C4-2B (cell line): ENCODE measurements at regions not wholly inside any gene's neighbourhood (a gene's known extent, or its start where the extent isn't known, plus 50 kb on each side); places are given as distances from the start of the nearest gene placed in this dataset.

Source experiments
- ZFX ChIP-seq: fragments of 450-650 bp; IDR thresholded peaks from 2 replicates; pipeline ENCODE4 v1.6.1; 2017
- TF ChIP-seq, protein P1 (sequence below): fragments of 450-650 bp; conservative IDR thresholded peaks from 2 replicates; pipeline ENCODE4 v1.5.1; 2017; ENCODE audit warnings: mild to moderate bottlenecking

DNA sequence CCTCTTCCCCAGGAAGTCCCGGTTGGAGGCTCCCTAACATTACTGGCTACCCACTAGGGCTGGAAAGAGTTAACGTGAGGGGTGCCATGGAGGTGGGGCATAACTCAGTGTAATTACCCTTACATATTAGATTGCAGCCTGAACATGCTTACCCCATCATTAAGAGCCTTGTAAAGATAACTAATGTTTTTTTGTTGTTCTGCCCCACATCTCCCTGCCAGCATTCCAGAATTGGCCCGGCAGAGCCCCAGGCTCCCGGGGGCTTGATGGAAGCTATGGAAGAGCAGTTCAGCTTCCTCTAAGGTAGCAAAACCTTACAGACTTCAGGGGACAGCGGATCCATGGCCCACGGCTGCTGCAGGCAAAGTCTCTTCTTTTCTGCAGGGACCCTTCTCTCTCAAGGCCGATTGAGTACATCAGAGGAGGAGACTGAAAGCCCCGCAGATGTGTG is 166.1 kb upstream of the FOXQ1 start:
- TF ChIP-seq, protein P1, sequence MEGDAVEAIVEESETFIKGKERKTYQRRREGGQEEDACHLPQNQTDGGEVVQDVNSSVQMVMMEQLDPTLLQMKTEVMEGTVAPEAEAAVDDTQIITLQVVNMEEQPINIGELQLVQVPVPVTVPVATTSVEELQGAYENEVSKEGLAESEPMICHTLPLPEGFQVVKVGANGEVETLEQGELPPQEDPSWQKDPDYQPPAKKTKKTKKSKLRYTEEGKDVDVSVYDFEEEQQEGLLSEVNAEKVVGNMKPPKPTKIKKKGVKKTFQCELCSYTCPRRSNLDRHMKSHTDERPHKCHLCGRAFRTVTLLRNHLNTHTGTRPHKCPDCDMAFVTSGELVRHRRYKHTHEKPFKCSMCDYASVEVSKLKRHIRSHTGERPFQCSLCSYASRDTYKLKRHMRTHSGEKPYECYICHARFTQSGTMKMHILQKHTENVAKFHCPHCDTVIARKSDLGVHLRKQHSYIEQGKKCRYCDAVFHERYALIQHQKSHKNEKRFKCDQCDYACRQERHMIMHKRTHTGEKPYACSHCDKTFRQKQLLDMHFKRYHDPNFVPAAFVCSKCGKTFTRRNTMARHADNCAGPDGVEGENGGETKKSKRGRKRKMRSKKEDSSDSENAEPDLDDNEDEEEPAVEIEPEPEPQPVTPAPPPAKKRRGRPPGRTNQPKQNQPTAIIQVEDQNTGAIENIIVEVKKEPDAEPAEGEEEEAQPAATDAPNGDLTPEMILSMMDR = no peak
- no peak for TF ChIP-seq ZFX
